Smooth muscle cell (in vitro differentiated cells): ENCODE measurements at regions not wholly inside any gene's neighbourhood (a gene's known extent, or its start where the extent isn't known, plus 50 kb on each side); places are given as distances from the start of the nearest gene placed in this dataset.
"Not testable (repeated sequence)": the region's sequence is repeated elsewhere in the genome, so short reads cannot be mapped to it uniquely, and the experiment has no call there.

Experiments used
- DNase-seq: peaks from one replicate; lab custom pipeline; 2025; ENCODE audit not compliant: unreplicated experiment; lab: John Stamatoyannopoulos, UW
- H2AFZ ChIP-seq: fragments of 200-600 bp; sonication (generic); 2 replicates; pipeline ENCODE4 v1.6.0; 2016; ENCODE audit warnings: antibody characterized with exemption, low read depth, mild to moderate bottlenecking
- H3F3A ChIP-seq: fragments of 200-600 bp; sonication (generic); 2 replicates; pipeline ENCODE4 v1.6.0; 2017; ENCODE audit warnings: antibody characterized with exemption, low read depth
- H3K27ac ChIP-seq: fragments of 200-600 bp; sonication (generic); 2 replicates; pipeline ENCODE4 v1.5.1; 2016; ENCODE audit warnings: low read depth, mild to moderate bottlenecking
- H3K27me3 ChIP-seq: fragments of 200-600 bp; sonication (generic); 2 replicates; pipeline ENCODE4 v1.6.1; 2016; ENCODE audit warnings: low read depth, mild to moderate bottlenecking
- H3K36me3 ChIP-seq: fragments of 200-600 bp; sonication (generic); 2 replicates; pipeline ENCODE4 v1.5.1; 2016; ENCODE audit warnings: low read depth
- H3K4me1 ChIP-seq: fragments of 200-600 bp; sonication (generic); 2 replicates; pipeline ENCODE4 v1.5.1; 2016; ENCODE audit warnings: low read depth
- H3K4me2 ChIP-seq: fragments of 200-600 bp; sonication (generic); 2 replicates; pipeline ENCODE4 v1.6.0; 2016; ENCODE audit warnings: mild to moderate bottlenecking
- H3K4me3 ChIP-seq: fragments of 200-600 bp; sonication (generic); 2 replicates; pipeline ENCODE4 v1.5.1; 2016; ENCODE audit warnings: mild to moderate bottlenecking
- H3K79me2 ChIP-seq: fragments of 200-600 bp; sonication (generic); 2 replicates; pipeline ENCODE4 v1.6.0; 2016; ENCODE audit warnings: low read depth, mild to moderate bottlenecking
- H3K9ac ChIP-seq: fragments of 200-600 bp; sonication (generic); 2 replicates; pipeline ENCODE4 v1.6.0; 2016; ENCODE audit warnings: low read depth
- H3K9me3 ChIP-seq: fragments of 200-600 bp; sonication (generic); replicated peaks from 2 replicates; pipeline ENCODE4 v1.5.1; 2016; ENCODE audit warnings: low read depth
- H4K20me1 ChIP-seq: fragments of 200-600 bp; sonication (generic); 2 replicates; pipeline ENCODE4 v1.6.0; 2016; ENCODE audit warnings: low read depth
- WGBS: methylation state at CpG from one replicate; pipeline ENCODE4 v1.1.7; 2016; ENCODE audit warnings: low lambda C conversion rate; 5-methylcytosine and 5-hydroxymethylcytosine counted together
- TF ChIP-seq, protein P1 (sequence below): fragments of 200-600 bp; sonication (generic); IDR thresholded peaks from 2 replicates; pipeline ENCODE4 v1.5.1; 2017; ENCODE audit warnings: borderline replicate concordance, mild to moderate bottlenecking, antibody characterized with exemption; ENCODE audit not compliant: insufficient read depth, poor library complexity, severe bottlenecking

GRCh38 chr3:567488-568185 lies 371.1 kb downstream of the CHL1 start:
- Histone ChIP-seq H2AFZ (no peak overlapping the region), H3F3A (no peaks in the 10 kb centered on the region), H3K79me2 (no peaks in the 10 kb centered on the region), H3K9me3 (no peaks in the 10 kb centered on the region), H4K20me1 (no peaks in the 10 kb centered on the region), H3K27me3 (peaks cover 3% of the 10 kb centered on the region), H3K36me3 (no peaks in the 10 kb centered on the region), H3K9ac (no peak overlapping the region), H3K27ac (no peak overlapping the region), H3K4me3 (no peak overlapping the region), H3K4me2 (no peak overlapping the region), H3K4me1 (no peaks in the 10 kb centered on the region)
- TF ChIP-seq, protein P1, sequence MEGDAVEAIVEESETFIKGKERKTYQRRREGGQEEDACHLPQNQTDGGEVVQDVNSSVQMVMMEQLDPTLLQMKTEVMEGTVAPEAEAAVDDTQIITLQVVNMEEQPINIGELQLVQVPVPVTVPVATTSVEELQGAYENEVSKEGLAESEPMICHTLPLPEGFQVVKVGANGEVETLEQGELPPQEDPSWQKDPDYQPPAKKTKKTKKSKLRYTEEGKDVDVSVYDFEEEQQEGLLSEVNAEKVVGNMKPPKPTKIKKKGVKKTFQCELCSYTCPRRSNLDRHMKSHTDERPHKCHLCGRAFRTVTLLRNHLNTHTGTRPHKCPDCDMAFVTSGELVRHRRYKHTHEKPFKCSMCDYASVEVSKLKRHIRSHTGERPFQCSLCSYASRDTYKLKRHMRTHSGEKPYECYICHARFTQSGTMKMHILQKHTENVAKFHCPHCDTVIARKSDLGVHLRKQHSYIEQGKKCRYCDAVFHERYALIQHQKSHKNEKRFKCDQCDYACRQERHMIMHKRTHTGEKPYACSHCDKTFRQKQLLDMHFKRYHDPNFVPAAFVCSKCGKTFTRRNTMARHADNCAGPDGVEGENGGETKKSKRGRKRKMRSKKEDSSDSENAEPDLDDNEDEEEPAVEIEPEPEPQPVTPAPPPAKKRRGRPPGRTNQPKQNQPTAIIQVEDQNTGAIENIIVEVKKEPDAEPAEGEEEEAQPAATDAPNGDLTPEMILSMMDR, result no peak
- no peak for DNase-seq
- 82% methylated on average over 5 of the region's 5 CpGs for WGBS

DNA sequence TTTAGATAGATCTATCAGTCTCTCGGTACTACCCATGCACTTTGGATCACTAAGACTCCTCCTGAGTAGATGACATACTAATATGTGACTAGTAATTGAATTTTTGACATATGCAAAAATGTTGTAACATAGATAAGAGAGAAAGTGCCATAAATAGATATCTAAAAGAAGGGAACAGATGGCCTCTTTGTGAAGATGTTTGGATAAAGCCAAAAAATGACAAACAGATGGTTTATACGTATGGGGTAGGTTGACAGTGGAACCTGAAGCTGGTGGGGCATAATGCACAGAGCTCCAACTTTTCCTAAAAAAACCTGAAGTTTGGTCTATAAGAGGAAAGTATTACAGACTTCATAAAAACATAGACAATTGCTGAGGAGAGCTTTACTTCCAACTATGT lies 383.0 kb downstream of the CHL1 start:
- H3K27me3 ChIP-seq, H3K9ac ChIP-seq, H3K79me2 ChIP-seq, H3F3A ChIP-seq, H2AFZ ChIP-seq, H3K4me2 ChIP-seq, H3K36me3 ChIP-seq, DNase-seq, H3K27ac ChIP-seq, H3K4me3 ChIP-seq, H3K9me3 ChIP-seq, H4K20me1 ChIP-seq, H3K4me1 ChIP-seq: not testable (repeated sequence)
- 86% methylated on average over 2 of the region's 2 CpGs for WGBS

DNA sequence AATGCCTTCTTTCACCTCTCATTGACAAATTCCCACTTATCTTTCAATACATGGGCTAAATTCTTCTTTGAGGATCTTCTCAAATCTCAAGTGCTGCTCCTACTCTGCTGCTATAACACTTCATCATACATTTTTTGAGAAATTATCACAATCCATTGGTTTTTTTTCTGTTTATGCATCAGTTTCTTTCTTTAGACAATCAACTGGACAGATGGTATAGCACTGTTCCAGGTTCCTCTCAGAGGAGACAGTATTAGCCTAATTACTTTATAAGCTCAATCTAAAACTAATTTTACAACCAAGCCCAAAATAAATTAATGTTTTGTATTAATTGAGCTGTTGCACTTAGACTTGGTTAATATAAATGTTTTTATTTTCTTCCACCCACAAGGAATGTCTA lies 392.5 kb downstream of the CHL1 start:
- DNase-seq, H3K79me2 ChIP-seq, H3K27ac ChIP-seq, H4K20me1 ChIP-seq, H3K9ac ChIP-seq, H3K9me3 ChIP-seq, H3K4me3 ChIP-seq, H3K27me3 ChIP-seq, H3K36me3 ChIP-seq, H2AFZ ChIP-seq, H3K4me2 ChIP-seq, H3K4me1 ChIP-seq, H3F3A ChIP-seq: not testable (repeated sequence)

DNA sequence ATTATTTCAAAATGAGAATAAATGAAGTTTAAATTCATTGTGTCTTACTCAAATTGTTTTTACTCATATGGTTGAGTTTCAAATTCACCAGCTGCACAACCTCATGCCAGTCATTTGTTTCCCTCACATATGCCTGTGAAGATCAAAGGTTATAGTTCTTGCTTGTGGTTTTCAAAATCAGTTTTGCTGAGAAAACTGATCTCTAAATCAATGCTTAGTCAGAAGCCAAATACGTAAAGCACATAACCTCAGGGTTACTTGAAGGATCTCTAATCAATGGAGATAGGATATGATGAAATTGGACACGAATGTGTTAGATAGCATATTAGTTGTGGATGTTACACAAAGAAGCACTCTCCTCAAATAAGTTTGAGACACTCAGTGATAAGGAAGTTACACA lies 400.7 kb downstream of the CHL1 start:
- WGBS, result 47% methylated on average over 2 of the region's 2 CpGs
- H3K27ac ChIP-seq, H3K27me3 ChIP-seq, H3K4me2 ChIP-seq, H3K36me3 ChIP-seq, H3K4me3 ChIP-seq, H3F3A ChIP-seq, H3K4me1 ChIP-seq, H2AFZ ChIP-seq, H3K79me2 ChIP-seq, H3K9me3 ChIP-seq, H3K9ac ChIP-seq, H4K20me1 ChIP-seq, DNase-seq: not testable (repeated sequence)

DNA sequence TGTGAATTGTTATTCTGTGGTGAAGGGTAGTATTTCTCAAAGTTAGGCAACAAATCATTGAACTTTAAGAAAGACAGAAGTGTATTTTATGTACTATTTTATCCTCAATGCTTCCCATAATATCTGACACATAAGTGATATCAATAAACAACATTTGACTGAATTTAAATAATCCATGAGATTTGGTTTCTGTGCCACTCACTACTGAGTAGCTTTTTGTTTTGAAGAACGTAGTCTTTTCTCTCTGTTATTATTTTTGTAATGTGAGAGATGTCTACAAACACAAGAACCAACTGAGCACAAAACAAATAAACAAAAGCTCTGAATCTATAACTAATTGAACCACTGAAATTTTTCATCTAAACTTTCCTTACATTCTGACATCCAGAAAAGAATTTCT lies 401.2 kb downstream of the CHL1 start:
- not testable (repeated sequence) for H3K27ac ChIP-seq, H3K9me3 ChIP-seq, H3K4me1 ChIP-seq, DNase-seq, H3K9ac ChIP-seq, H3F3A ChIP-seq, H3K36me3 ChIP-seq, H3K4me2 ChIP-seq, H3K4me3 ChIP-seq, H3K79me2 ChIP-seq, H4K20me1 ChIP-seq, H2AFZ ChIP-seq, H3K27me3 ChIP-seq
- WGBS, result 79% methylated on average over 1 of the region's 1 CpG

- H3K36me3 ChIP-seq, H3K4me2 ChIP-seq, H3K4me1 ChIP-seq, H3K4me3 ChIP-seq, H3F3A ChIP-seq, H3K9ac ChIP-seq, H3K9me3 ChIP-seq, H3K79me2 ChIP-seq, H2AFZ ChIP-seq, H3K27ac ChIP-seq, H3K27me3 ChIP-seq, DNase-seq, H4K20me1 ChIP-seq: not testable (repeated sequence)
- 66% methylated on average over 4 of the region's 4 CpGs for WGBS
These were observed 410.9 kb downstream of the CHL1 start for GRCh38 chr3:607480-607879.
